Mesendoderm (in vitro differentiated cells): ENCODE measurements at regions not wholly inside any gene's neighbourhood (a gene's known extent, or its start where the extent isn't known, plus 50 kb on each side); places are given as distances from the start of the nearest gene placed in this dataset.

Experiments
- DNase-seq: peaks from one replicate; pipeline ENCODE4 v3.0.0; 2013
- H2AK5ac ChIP-seq: 2 replicates; pipeline ENCODE4 v1.6.1; 2013; ENCODE audit warnings: low read length, inconsistent platforms
- H2BK120ac ChIP-seq: 2 replicates; pipeline ENCODE4 v1.6.1; 2013; ENCODE audit warnings: low read depth, mild to moderate bottlenecking, low read length, moderate library complexity, mixed read lengths
- H2BK15ac ChIP-seq: replicated peaks from 2 replicates; pipeline ENCODE4 v1.6.1; 2013; ENCODE audit warnings: low read depth, mild to moderate bottlenecking, moderate library complexity
- H2BK5ac ChIP-seq: 2 replicates; pipeline ENCODE4 v1.6.1; 2013; ENCODE audit warnings: low read length, inconsistent platforms
- H3K18ac ChIP-seq: 2 replicates; pipeline ENCODE4 v1.6.1; 2013; ENCODE audit warnings: mild to moderate bottlenecking, low read length, mixed read lengths
- H3K23ac ChIP-seq: one replicate; pipeline ENCODE4 v1.6.1; 2013; ENCODE audit warnings: low read length
- H3K27ac ChIP-seq: 2 replicates; pipeline ENCODE4 v1.5.1; 2013; ENCODE audit warnings: low read depth, mild to moderate bottlenecking, inconsistent platforms, low read length, moderate library complexity
- H3K27me3 ChIP-seq: 2 replicates; pipeline ENCODE4 v1.6.1; 2013; ENCODE audit warnings: low read length, control low read depth, mild to moderate bottlenecking, inconsistent platforms; ENCODE audit not compliant: insufficient read depth, poor library complexity
- H3K36me3 ChIP-seq: 2 replicates; pipeline ENCODE4 v1.6.1; 2013; ENCODE audit warnings: low read length, inconsistent platforms; ENCODE audit not compliant: control insufficient read depth, insufficient read depth
- H3K4ac ChIP-seq: one replicate; pipeline ENCODE4 v1.6.1; 2013; ENCODE audit warnings: low read depth, mild to moderate bottlenecking, low read length, moderate library complexity
- H3K4me1 ChIP-seq: 2 replicates; pipeline ENCODE4 v1.6.1; 2013; ENCODE audit warnings: low read depth, low read length, inconsistent platforms; ENCODE audit not compliant: control insufficient read depth
- H3K4me2 ChIP-seq: 2 replicates; pipeline ENCODE4 v1.6.1; 2013; ENCODE audit warnings: low read length
- H3K4me3 ChIP-seq: 2 replicates; pipeline ENCODE4 v1.5.1; 2013; ENCODE audit warnings: mild to moderate bottlenecking, low read length
- H3K56ac ChIP-seq: one replicate; pipeline ENCODE4 v1.6.1; 2013; ENCODE audit warnings: low read length
- H3K79me1 ChIP-seq: 2 replicates; pipeline ENCODE4 v1.6.1; 2013; ENCODE audit warnings: low read length, inconsistent platforms
- H3K79me2 ChIP-seq: 2 replicates; pipeline ENCODE4 v1.6.1; 2013; ENCODE audit warnings: mild to moderate bottlenecking, low read length; ENCODE audit not compliant: control insufficient read depth, insufficient read depth
- H3K9ac ChIP-seq: 2 replicates; pipeline ENCODE4 v1.6.1; 2013; ENCODE audit warnings: low read length, inconsistent platforms
- H4K5ac ChIP-seq: one replicate; pipeline ENCODE4 v1.6.1; 2013; ENCODE audit warnings: low read length
- H4K8ac ChIP-seq: one replicate; pipeline ENCODE4 v1.6.1; 2013; ENCODE audit warnings: low read depth, mild to moderate bottlenecking, control low read depth, low read length, moderate library complexity
- WGBS: extraction: QIAGEN DNeasy Blood & Tissue Kit; methylation state at CpG from one replicate; pipeline ENCODE4 v1.1.7; 2013; ENCODE audit warnings: low lambda C conversion rate, missing lambda C conversion rate; ENCODE audit not compliant: insufficient coverage; ENCODE audit errors: extremely low coverage; 5-methylcytosine and 5-hydroxymethylcytosine counted together

- Histone ChIP-seq H3K23ac (peak overlapping the region; percentile 29), H3K27ac (peak overlapping the region; percentile 38), H2BK5ac (no peak overlapping the region), H3K4ac (no peak overlapping the region), H3K36me3 (no peaks in the 10 kb centered on the region), H3K27me3 (no peaks in the 10 kb centered on the region), H3K79me2 (no peaks in the 10 kb centered on the region), H4K5ac (no peak overlapping the region), H3K18ac (no peak overlapping the region), H3K56ac (peak overlapping the region; percentile 0), H3K4me3 (no peak overlapping the region), H4K8ac (no peak overlapping the region), H3K4me2 (no peak overlapping the region), H3K9ac (no peak overlapping the region), H2AK5ac (no peak overlapping the region), H2BK15ac (no peak overlapping the region), H3K4me1 (peaks cover 3% of the 10 kb centered on the region), H2BK120ac (no peak overlapping the region), H3K79me1 (no peaks in the 10 kb centered on the region)
- no CpG with 5 or more reads among the region's 6 CpGs for WGBS
- DNase-seq, result no peak
Measured at GRCh38 chr20:58054082-58054779, 174.2 kb downstream of the ANKRD60 start.

- no peak overlapping the region for H4K8ac ChIP-seq
- no peak for DNase-seq
Measured at GRCh38 chr20:58053391-58054055, 174.9 kb downstream of the ANKRD60 start.

GRCh38 chr20:58051367-58051766 is 177.1 kb downstream of the ANKRD60 start:
- Histone ChIP-seq H3K79me2 (no peaks in the 10 kb centered on the region), H3K36me3 (no peaks in the 10 kb centered on the region), H3K4me3 (no peak overlapping the region), H4K8ac (no peak overlapping the region), H2BK120ac (no peak overlapping the region), H3K27ac (no peak overlapping the region), H3K56ac (no peak overlapping the region), H3K4me1 (peaks cover 3% of the 10 kb centered on the region), H2BK15ac (no peak overlapping the region), H3K4ac (no peak overlapping the region), H3K79me1 (no peaks in the 10 kb centered on the region), H3K27me3 (no peaks in the 10 kb centered on the region), H4K5ac (no peak overlapping the region), H3K9ac (no peak overlapping the region), H2BK5ac (no peak overlapping the region), H3K18ac (no peak overlapping the region), H3K4me2 (no peak overlapping the region), H2AK5ac (no peak overlapping the region), H3K23ac (no peak overlapping the region)
- no CpG with 5 or more reads among the region's 1 CpG for WGBS
- DNase-seq, result no peak

More at GRCh38 chr20:58053391-58054055, 174.9 kb downstream of the ANKRD60 start:
- Histone ChIP-seq H3K27me3 (no peaks in the 10 kb centered on the region), H3K79me1 (no peaks in the 10 kb centered on the region), H3K27ac (no peak overlapping the region), H3K4me3 (no peak overlapping the region), H3K18ac (no peak overlapping the region), H2BK5ac (no peak overlapping the region), H2BK15ac (no peak overlapping the region), H2AK5ac (no peak overlapping the region), H4K5ac (no peak overlapping the region), H3K56ac (no peak overlapping the region), H3K9ac (no peak overlapping the region), H3K36me3 (no peaks in the 10 kb centered on the region), H3K4me1 (peaks cover 3% of the 10 kb centered on the region), H3K4ac (no peak overlapping the region), H2BK120ac (no peak overlapping the region), H3K4me2 (no peak overlapping the region), H3K79me2 (no peaks in the 10 kb centered on the region), H3K23ac (no peak overlapping the region)
- no CpG with 5 or more reads among the region's 10 CpGs for WGBS

GRCh38 chr20:58048096-58048702 is 180.3 kb downstream of the ANKRD60 start:
- no peaks in the 10 kb centered on the region for H3K79me1 ChIP-seq
- H4K5ac ChIP-seq, result no peak overlapping the region
- no peaks in the 10 kb centered on the region for H3K4me1 ChIP-seq
- H3K18ac ChIP-seq, result no peak overlapping the region
- H2BK15ac ChIP-seq, result no peak overlapping the region
- no peak overlapping the region for H3K27ac ChIP-seq
- peak; percentile 75 for DNase-seq
- H4K8ac ChIP-seq, result no peak overlapping the region
- no peak overlapping the region for H3K4me3 ChIP-seq
- H3K36me3 ChIP-seq, result no peaks in the 10 kb centered on the region
- no peak overlapping the region for H3K4ac ChIP-seq
- no CpG with 5 or more reads among the region's 3 CpGs for WGBS
- no peaks in the 10 kb centered on the region for H3K27me3 ChIP-seq
- H2BK5ac ChIP-seq, result no peak overlapping the region
- H3K4me2 ChIP-seq, result no peak overlapping the region
- H3K9ac ChIP-seq, result no peak overlapping the region
- no peaks in the 10 kb centered on the region for H3K79me2 ChIP-seq
- no peak overlapping the region for H3K56ac ChIP-seq
- H3K23ac ChIP-seq, result no peak overlapping the region
- no peak overlapping the region for H2AK5ac ChIP-seq
- no peak overlapping the region for H2BK120ac ChIP-seq

GRCh38 chr20:58046311-58046710 is 182.1 kb downstream of the ANKRD60 start:
- Histone ChIP-seq H3K18ac (no peak overlapping the region), H3K27me3 (no peaks in the 10 kb centered on the region), H2BK5ac (no peak overlapping the region), H3K4me1 (no peaks in the 10 kb centered on the region), H3K79me2 (no peaks in the 10 kb centered on the region), H3K9ac (no peak overlapping the region), H4K8ac (no peak overlapping the region), H2BK120ac (no peak overlapping the region), H2BK15ac (no peak overlapping the region), H3K79me1 (no peaks in the 10 kb centered on the region), H3K23ac (no peak overlapping the region), H4K5ac (no peak overlapping the region), H3K36me3 (no peaks in the 10 kb centered on the region), H2AK5ac (no peak overlapping the region), H3K4ac (no peak overlapping the region), H3K27ac (no peak overlapping the region), H3K4me2 (no peak overlapping the region), H3K4me3 (no peak overlapping the region), H3K56ac (no peak overlapping the region)
- no CpG with 5 or more reads among the region's 5 CpGs for WGBS
- no peak for DNase-seq
